ENCODE measurements at regions not wholly inside any gene's neighbourhood (a gene's known extent, or its start where the extent isn't known, plus 50 kb on each side); places are given as distances from the start of the nearest gene placed in this dataset.

- H3K27me3 ChIP-seq, result no peaks in the 10 kb centered on the region
- H3K36me3 ChIP-seq, result no peaks in the 10 kb centered on the region
- TF ChIP-seq POLR2A (IDR thresholded peaks at IDR 0.05) (no peak), CTCF (IDR thresholded peaks at IDR 0.05) (no peak), EP300 (IDR thresholded peaks at IDR 0.05) (no peak)
- no peak overlapping the region for H3K4me3 ChIP-seq
- H3K4me1 ChIP-seq (ENCODE audit: insufficient read depth), result no peaks in the 10 kb centered on the region
- WGBS, 3 donors, result 82 to 88% (median 86%) methylated on average over 3 of the region's 3 CpGs
- H3K9me3 ChIP-seq, result no peaks in the 10 kb centered on the region
- DNase-seq, result no peak
- intact Hi-C loops (cut with DNase I), result no loop called here
- no peak overlapping the region for H3K27ac ChIP-seq
These were observed 91.5 kb upstream of the FAM174B start for GRCh38 chr15:92747047-92747446.

GRCh38 chr15:92749216-92749615 is 93.6 kb upstream of the FAM174B start:
- Histone ChIP-seq H3K4me1 (ENCODE audit: insufficient read depth) (no peaks in the 10 kb centered on the region), H3K27me3 (no peaks in the 10 kb centered on the region), H3K4me3 (no peak overlapping the region), H3K36me3 (no peaks in the 10 kb centered on the region), H3K27ac (no peak overlapping the region), H3K9me3 (no peaks in the 10 kb centered on the region)
- WGBS, 3 donors, result 60 to 72% (median 68%) methylated on average over 4 of the region's 4 CpGs
- DNase-seq, result no peak
- intact Hi-C loops (cut with DNase I), result no loop called here
- no peak for TF ChIP-seq CTCF (IDR thresholded peaks at IDR 0.05)

- Histone ChIP-seq H3K4me3 (no peak overlapping the region), H3K36me3 (no peaks in the 10 kb centered on the region), H3K27me3 (no peaks in the 10 kb centered on the region), H3K9me3 (no peaks in the 10 kb centered on the region), H3K4me1 (ENCODE audit: insufficient read depth) (no peaks in the 10 kb centered on the region), H3K27ac (no peak overlapping the region)
- intact Hi-C loops (cut with DNase I), result no loop called here
- DNase-seq, result no peak
- TF ChIP-seq CTCF (IDR thresholded peaks at IDR 0.05), result no peak
- no peak for TF ChIP-seq EP300 (IDR thresholded peaks at IDR 0.05)
- no peak for TF ChIP-seq POLR2A (IDR thresholded peaks at IDR 0.05)
- WGBS, 3 donors, result 82 to 88% (median 85%) methylated on average over 4 of the region's 4 CpGs
These were observed 94.4 kb upstream of the FAM174B start for GRCh38 chr15:92749946-92750345.

GRCh38 chr15:92751528-92751927 is 96.0 kb upstream of the FAM174B start:
- TF ChIP-seq POLR2A (IDR thresholded peaks at IDR 0.05), result no peak
- no peak for TF ChIP-seq CTCF (IDR thresholded peaks at IDR 0.05)
- no peak for TF ChIP-seq EP300 (IDR thresholded peaks at IDR 0.05)
- DNase-seq, result no peak
- Histone ChIP-seq H3K27me3 (no peaks in the 10 kb centered on the region), H3K9me3 (no peaks in the 10 kb centered on the region), H3K4me1 (ENCODE audit: insufficient read depth) (no peaks in the 10 kb centered on the region), H3K4me3 (no peak overlapping the region), H3K27ac (no peak overlapping the region), H3K36me3 (no peaks in the 10 kb centered on the region)
- 95 to 97% (median 97%) methylated on average over 3 of the region's 3 CpGs for WGBS, 3 donors
- intact Hi-C loops (cut with DNase I), result no loop called here

GRCh38 chr15:92753591-92753990 is 98.0 kb upstream of the FAM174B start:
- Histone ChIP-seq H3K9me3 (no peaks in the 10 kb centered on the region), H3K4me3 (no peak overlapping the region), H3K27me3 (no peaks in the 10 kb centered on the region), H3K27ac (no peak overlapping the region), H3K4me1 (ENCODE audit: insufficient read depth) (no peaks in the 10 kb centered on the region), H3K36me3 (no peaks in the 10 kb centered on the region)
- DNase-seq, result no peak
- TF ChIP-seq POLR2A (IDR thresholded peaks at IDR 0.05) (no peak), CTCF (IDR thresholded peaks at IDR 0.05) (no peak), EP300 (IDR thresholded peaks at IDR 0.05) (no peak)
- intact Hi-C loops (cut with DNase I), result no loop called here
- 71 to 91% (median 75%) methylated on average over 3 of the region's 3 CpGs for WGBS, 3 donors
